ENCODE measurements at regions not wholly inside any gene's neighbourhood (a gene's known extent, or its start where the extent isn't known, plus 50 kb on each side); places are given as distances from the start of the nearest gene placed in this dataset.

DNA sequence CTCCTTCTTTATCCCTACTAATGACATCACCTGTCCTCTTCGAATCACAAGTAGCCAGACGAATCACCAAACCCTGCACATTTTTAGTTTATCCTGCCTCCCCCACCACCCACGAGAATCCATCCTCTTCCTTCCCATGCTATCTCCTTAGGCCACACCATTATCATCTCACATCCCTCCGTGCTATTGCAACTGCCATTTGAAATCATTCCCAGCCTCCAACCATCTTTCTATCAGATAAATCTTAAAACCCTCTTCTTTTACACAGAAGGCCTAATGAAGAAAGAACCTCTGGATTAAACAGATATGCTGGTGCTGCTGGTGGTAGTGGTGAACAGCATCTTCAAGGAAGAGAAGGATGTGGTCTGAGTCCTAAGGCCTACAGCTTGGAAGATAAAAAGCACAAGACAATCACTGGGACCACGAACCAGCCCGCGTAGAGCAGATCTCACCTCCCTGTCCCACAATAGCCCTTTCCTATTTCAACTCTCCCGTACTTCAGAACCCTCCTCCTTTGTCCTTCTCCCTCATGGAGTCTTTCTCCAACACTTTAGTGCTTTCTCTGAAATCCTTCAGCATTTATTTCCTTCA is 403.1 kb downstream of the SFMBT2 start:
- no peak overlapping the region for H3K4me3 ChIP-seq
- TF ChIP-seq CTCF (IDR thresholded peaks at IDR 0.05) = no peak
- intact Hi-C loops (cut with DNase I) = no loop called here
- no peak for DNase-seq
- no peaks in the 10 kb centered on the region for H3K9me3 ChIP-seq
- H3K27ac ChIP-seq = no peak overlapping the region
- no peaks in the 10 kb centered on the region for H3K27me3 ChIP-seq
- no peak overlapping the region for H3K9ac ChIP-seq (ENCODE audit: low read depth in 2 of 2, low read length in 2 of 2)
- H3K36me3 ChIP-seq = no peaks in the 10 kb centered on the region
- no peaks in the 10 kb centered on the region for H3K4me1 ChIP-seq

GRCh38 chr10:7006566-7006965 is 404.3 kb downstream of the SFMBT2 start:
- no peak for DNase-seq
- Histone ChIP-seq H3K36me3 (no peaks in the 10 kb centered on the region), H3K27me3 (no peaks in the 10 kb centered on the region), H3K27ac (no peak overlapping the region), H3K4me1 (no peaks in the 10 kb centered on the region), H3K4me3 (no peak overlapping the region), H3K9ac (ENCODE audit: low read depth in 2 of 2, low read length in 2 of 2) (no peak overlapping the region), H3K9me3 (no peaks in the 10 kb centered on the region)
- TF ChIP-seq CTCF (IDR thresholded peaks at IDR 0.05) = no peak
- intact Hi-C loops (cut with DNase I) = no loop called here

- no peaks in the 10 kb centered on the region for H3K4me1 ChIP-seq
- H3K27ac ChIP-seq = no peak overlapping the region
- TF ChIP-seq CTCF (IDR thresholded peaks at IDR 0.05) = no peak
- DNase-seq = no peak
- no peak overlapping the region for H3K4me3 ChIP-seq
- H3K9ac ChIP-seq (ENCODE audit: low read depth in 2 of 2, low read length in 2 of 2) = no peak overlapping the region
- intact Hi-C loops (cut with DNase I) = no loop called here
- H3K27me3 ChIP-seq = no peaks in the 10 kb centered on the region
- no peaks in the 10 kb centered on the region for H3K36me3 ChIP-seq
- H3K9me3 ChIP-seq = no peaks in the 10 kb centered on the region
These were observed 406.9 kb downstream of the SFMBT2 start for GRCh38 chr10:7003831-7004395.

DNA sequence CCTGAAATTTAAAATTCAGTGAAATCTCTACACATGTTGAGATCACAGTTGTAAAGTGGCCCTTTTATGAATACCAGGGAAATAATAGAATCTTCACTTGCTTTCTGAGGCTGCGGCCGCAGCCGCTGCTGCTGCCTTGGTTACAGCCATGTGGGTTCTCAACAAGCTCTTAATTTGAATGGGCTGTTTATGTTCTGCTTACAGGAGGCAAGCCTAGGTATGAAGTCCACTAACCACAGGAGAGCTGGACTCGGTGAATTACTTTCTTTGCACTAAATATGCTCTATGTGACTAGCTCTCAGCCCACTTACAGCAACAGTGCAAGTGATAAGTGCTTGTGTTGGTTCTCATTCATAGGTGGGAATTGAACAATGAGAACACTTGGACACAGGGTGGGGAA is 410.8 kb downstream of the SFMBT2 start:
- Histone ChIP-seq H3K9me3 (no peaks in the 10 kb centered on the region), H3K4me3 (no peak overlapping the region), H3K27ac (no peak overlapping the region), H3K9ac (ENCODE audit: low read depth in 2 of 2, low read length in 2 of 2) (no peak overlapping the region), H3K4me1 (no peaks in the 10 kb centered on the region), H3K36me3 (no peaks in the 10 kb centered on the region), H3K27me3 (no peaks in the 10 kb centered on the region)
- intact Hi-C loops (cut with DNase I) = no loop called here
- TF ChIP-seq CTCF (IDR thresholded peaks at IDR 0.05) = no peak
- no peak for DNase-seq

GRCh38 chr10:6999232-6999925 is 411.5 kb downstream of the SFMBT2 start:
- Histone ChIP-seq H3K27me3 (no peaks in the 10 kb centered on the region), H3K27ac (no peak overlapping the region), H3K9ac (ENCODE audit: low read depth in 2 of 2, low read length in 2 of 2) (no peak overlapping the region), H3K4me1 (no peaks in the 10 kb centered on the region), H3K4me3 (no peak overlapping the region), H3K36me3 (no peaks in the 10 kb centered on the region), H3K9me3 (no peaks in the 10 kb centered on the region)
- no peak for TF ChIP-seq CTCF (IDR thresholded peaks at IDR 0.05)
- intact Hi-C loops (cut with DNase I) = no loop called here
- DNase-seq = no peak
